ENCODE measurements at regions not wholly inside any gene's neighbourhood (a gene's known extent, or its start where the extent isn't known, plus 50 kb on each side); places are given as distances from the start of the nearest gene placed in this dataset.

DNA sequence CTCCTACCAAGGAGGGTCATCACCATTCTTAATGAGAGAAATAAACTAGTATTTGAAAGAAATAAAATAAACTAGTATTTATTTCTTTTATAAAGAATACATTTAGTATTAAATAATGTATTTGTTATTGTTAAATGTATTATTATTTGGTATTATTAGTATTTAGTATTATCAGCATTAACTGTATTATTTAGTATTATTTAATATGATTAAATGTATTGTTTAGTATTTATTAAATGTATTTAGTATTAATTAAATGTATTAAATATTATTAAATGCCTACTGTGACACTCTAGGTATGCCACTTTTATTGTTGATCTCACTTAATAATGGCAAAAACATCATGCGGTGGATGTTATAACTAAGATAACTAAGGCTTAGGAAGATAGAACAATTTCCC lies 353.6 kb upstream of the MAP2 start:
- H3K27ac ChIP-seq = no peak overlapping the region
- H3K9me3 ChIP-seq = no peaks in the 10 kb centered on the region
- no peaks in the 10 kb centered on the region for H3K4me1 ChIP-seq
- intact Hi-C loops (cut with DNase I) = no loop called here
- DNase-seq (no peak), ATAC-seq (no peak)
- no peaks in the 10 kb centered on the region for H3K36me3 ChIP-seq
- H3K27me3 ChIP-seq = no peaks in the 10 kb centered on the region
- TF ChIP-seq, protein P1, sequence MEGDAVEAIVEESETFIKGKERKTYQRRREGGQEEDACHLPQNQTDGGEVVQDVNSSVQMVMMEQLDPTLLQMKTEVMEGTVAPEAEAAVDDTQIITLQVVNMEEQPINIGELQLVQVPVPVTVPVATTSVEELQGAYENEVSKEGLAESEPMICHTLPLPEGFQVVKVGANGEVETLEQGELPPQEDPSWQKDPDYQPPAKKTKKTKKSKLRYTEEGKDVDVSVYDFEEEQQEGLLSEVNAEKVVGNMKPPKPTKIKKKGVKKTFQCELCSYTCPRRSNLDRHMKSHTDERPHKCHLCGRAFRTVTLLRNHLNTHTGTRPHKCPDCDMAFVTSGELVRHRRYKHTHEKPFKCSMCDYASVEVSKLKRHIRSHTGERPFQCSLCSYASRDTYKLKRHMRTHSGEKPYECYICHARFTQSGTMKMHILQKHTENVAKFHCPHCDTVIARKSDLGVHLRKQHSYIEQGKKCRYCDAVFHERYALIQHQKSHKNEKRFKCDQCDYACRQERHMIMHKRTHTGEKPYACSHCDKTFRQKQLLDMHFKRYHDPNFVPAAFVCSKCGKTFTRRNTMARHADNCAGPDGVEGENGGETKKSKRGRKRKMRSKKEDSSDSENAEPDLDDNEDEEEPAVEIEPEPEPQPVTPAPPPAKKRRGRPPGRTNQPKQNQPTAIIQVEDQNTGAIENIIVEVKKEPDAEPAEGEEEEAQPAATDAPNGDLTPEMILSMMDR (IDR thresholded peaks at IDR 0.05) = no peak
- H3K4me3 ChIP-seq = no peak overlapping the region
- 96 to 100% methylated on average over 1 of the region's 1 CpG for WGBS, 2 donors

DNA sequence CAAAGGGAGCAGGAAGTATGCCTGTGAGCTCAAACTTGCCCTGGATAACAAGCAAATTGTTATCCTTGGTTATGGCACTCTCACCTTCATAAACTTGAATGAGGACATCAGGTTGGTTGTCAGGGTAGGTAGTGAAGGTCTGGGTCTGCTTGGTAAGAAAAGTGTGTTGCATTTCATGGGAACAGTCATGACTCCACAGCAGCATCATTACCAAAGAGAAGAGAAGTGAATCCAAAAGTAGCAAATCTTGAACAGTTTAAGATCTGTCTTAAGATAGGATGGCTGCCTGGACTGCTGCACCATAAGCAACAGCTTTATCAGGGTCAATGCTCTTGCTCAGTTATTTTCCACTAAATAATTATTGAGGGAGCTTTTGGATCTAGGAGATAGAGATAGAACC lies 350.7 kb upstream of the MAP2 start:
- Histone ChIP-seq H3K4me1 (no peaks in the 10 kb centered on the region), H3K9me3 (peaks cover 0 to 9% (median 0%) of the 10 kb centered on the region in 11 donors), H3K27ac (no peak overlapping the region), H3K27me3 (no peaks in the 10 kb centered on the region), H3K36me3 (no peaks in the 10 kb centered on the region), H3K4me3 (no peak overlapping the region)
- ATAC-seq (no peak), DNase-seq (no peak)
- TF ChIP-seq, protein P1 (IDR thresholded peaks at IDR 0.05) = no peak
- intact Hi-C loops (cut with DNase I) = no loop called here

DNA sequence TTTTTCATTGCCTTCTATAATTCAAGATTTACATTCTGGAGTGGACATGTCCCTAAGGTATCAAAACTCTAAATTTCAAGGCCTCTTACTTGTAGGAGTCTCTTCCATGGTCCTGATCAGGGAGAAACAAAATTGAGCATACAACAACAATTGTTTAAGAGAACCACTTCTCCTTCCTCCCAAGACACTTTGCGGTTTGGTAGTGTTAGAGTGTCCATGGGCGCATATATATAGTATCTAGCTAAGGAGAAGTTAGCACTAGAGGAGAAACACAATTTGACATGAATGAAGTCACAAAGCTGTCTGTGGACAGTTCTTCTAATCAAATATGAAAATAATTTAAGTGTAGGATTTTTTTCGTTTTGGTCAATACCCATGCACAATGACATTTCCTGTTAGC lies 349.1 kb upstream of the MAP2 start:
- Histone ChIP-seq H3K4me3 (no peak overlapping the region), H3K9me3 (peaks cover 0 to 9% (median 0%) of the 10 kb centered on the region in 11 donors), H3K4me1 (no peaks in the 10 kb centered on the region), H3K27ac (no peak overlapping the region), H3K36me3 (no peaks in the 10 kb centered on the region), H3K27me3 (no peaks in the 10 kb centered on the region)
- TF ChIP-seq, protein P1 (IDR thresholded peaks at IDR 0.05) = no peak
- ATAC-seq (no peak), DNase-seq (no peak)
- WGBS, 2 donors = 90% methylated on average over 3 of the region's 3 CpGs
- intact Hi-C loops (cut with DNase I) = no loop called here

DNA sequence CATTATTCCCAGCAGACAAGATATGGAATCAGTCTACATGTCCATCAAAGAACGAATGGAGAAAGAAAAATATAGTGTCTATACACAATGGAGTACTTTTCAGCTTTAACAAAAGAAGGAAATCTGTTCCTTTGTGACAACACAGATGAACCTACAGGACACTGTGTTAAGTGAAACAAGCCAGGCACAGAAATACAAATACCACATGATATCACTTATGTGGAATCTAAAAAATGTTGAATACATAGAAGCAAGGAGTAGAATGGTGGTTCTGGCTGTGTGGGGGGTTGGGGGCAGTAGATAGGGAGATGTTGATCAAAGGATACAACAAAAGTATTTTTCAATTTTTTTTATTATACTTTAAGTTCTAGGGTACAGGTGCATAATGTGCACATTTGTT lies 347.7 kb upstream of the MAP2 start:
- no peaks in the 10 kb centered on the region for H3K36me3 ChIP-seq
- no peaks in the 10 kb centered on the region for H3K4me1 ChIP-seq
- no peak overlapping the region for H3K27ac ChIP-seq
- no peak overlapping the region for H3K4me3 ChIP-seq
- 17 to 18% methylated on average over 1 of the region's 1 CpG for WGBS, 2 donors
- ATAC-seq (no peak), DNase-seq (no peak)
- intact Hi-C loops (cut with DNase I) = no loop called here
- TF ChIP-seq, protein P1 (IDR thresholded peaks at IDR 0.05) = no peak
- H3K27me3 ChIP-seq = no peaks in the 10 kb centered on the region
- H3K9me3 ChIP-seq = peaks cover 0 to 9% (median 0%) of the 10 kb centered on the region in 11 donors

DNA sequence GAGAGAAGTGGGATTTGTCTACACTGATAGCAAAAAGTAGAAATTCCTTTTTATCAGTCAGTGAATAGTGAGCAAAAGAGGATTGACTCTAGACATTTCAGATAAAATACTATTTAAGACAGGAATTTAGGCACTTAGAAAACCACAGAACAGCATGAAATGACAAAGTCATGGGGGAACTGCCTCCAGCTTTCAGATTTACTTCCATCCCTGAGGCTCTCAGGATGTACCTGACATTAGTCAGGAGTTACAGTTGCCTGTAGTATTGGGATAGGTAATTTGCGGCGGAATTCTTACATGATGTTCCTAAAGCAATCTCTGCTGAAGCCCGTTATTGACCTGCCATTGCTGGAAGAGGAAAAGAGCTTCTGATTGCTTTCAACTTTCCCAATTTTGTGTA lies 337.1 kb upstream of the MAP2 start:
- Histone ChIP-seq H3K4me3 (no peak overlapping the region), H3K27me3 (no peaks in the 10 kb centered on the region), H3K4me1 (no peaks in the 10 kb centered on the region), H3K36me3 (no peaks in the 10 kb centered on the region), H3K27ac (no peak overlapping the region), H3K9me3 (no peaks in the 10 kb centered on the region)
- ATAC-seq (no peak), DNase-seq (no peak)
- intact Hi-C loops (cut with DNase I) = no loop called here
- WGBS, 2 donors = 74 to 81% methylated on average over 3 of the region's 3 CpGs
- TF ChIP-seq, protein P1 (IDR thresholded peaks at IDR 0.05) = no peak

Measured in heart right ventricle (tissue), 16 donors.